WERI-Rb-1 (cell line): ENCODE measurements at regions not wholly inside any gene's neighbourhood (a gene's known extent, or its start where the extent isn't known, plus 50 kb on each side); places are given as distances from the start of the nearest gene placed in this dataset.
"Not testable (repeated sequence)": the region's sequence is repeated elsewhere in the genome, so short reads cannot be mapped to it uniquely, and the experiment has no call there.

ENCODE experiments used
- DNase-seq: peaks from one replicate; pipeline ENCODE4 v3.0.0-alpha.2; 2020
- H3K27ac ChIP-seq: fragments of 250-450 bp; sonication (Bioruptor Pico); 2 replicates; pipeline ENCODE4 v1.5.1; 2020; ENCODE audit warnings: mild to moderate bottlenecking, moderate library complexity
- H3K27me3 ChIP-seq: fragments of 250-450 bp; sonication (Bioruptor Pico); 2 replicates; pipeline ENCODE4 v1.5.1; 2021; ENCODE audit warnings: mild to moderate bottlenecking, low read depth, moderate library complexity; ENCODE audit not compliant: insufficient read depth, severe bottlenecking
- H3K36me3 ChIP-seq: fragments of 250-450 bp; sonication (Bioruptor Pico); 2 replicates; pipeline ENCODE4 v1.5.1; 2020; ENCODE audit warnings: mild to moderate bottlenecking, moderate library complexity
- H3K4me3 ChIP-seq: 2 replicates; pipeline ENCODE4 v1.5.1; 2011; ENCODE audit warnings: low read depth, mild to moderate bottlenecking, control low read depth, low read length
- H3K9me3 ChIP-seq: fragments of 250-450 bp; sonication (Bioruptor Pico); 2 replicates; pipeline ENCODE4 v1.5.1; 2021; ENCODE audit warnings: mild to moderate bottlenecking, moderate library complexity; ENCODE audit not compliant: severe bottlenecking

DNA sequence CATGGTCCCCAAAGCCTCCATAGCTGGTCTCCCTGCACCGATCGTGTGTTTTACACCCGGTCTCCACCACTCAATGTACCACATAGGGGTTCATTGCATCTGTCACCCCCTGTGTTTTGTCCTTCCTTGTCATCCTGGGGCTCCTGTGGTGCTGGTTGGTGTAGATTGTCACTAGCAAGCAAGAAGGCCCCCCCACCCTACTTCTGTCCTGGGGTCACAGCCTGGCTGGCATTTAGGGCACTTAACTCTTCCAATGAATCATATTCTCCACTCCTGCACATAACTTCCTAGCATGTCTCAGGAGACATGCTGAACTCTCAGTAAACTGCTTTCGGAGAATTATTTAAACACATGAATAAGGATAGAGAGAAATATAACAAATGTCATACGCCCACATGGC is 161.4 kb downstream of the BCL2L11 start:
- not testable (repeated sequence) for H3K36me3 ChIP-seq, H3K27me3 ChIP-seq, H3K9me3 ChIP-seq, H3K4me3 ChIP-seq, H3K27ac ChIP-seq, DNase-seq

DNA sequence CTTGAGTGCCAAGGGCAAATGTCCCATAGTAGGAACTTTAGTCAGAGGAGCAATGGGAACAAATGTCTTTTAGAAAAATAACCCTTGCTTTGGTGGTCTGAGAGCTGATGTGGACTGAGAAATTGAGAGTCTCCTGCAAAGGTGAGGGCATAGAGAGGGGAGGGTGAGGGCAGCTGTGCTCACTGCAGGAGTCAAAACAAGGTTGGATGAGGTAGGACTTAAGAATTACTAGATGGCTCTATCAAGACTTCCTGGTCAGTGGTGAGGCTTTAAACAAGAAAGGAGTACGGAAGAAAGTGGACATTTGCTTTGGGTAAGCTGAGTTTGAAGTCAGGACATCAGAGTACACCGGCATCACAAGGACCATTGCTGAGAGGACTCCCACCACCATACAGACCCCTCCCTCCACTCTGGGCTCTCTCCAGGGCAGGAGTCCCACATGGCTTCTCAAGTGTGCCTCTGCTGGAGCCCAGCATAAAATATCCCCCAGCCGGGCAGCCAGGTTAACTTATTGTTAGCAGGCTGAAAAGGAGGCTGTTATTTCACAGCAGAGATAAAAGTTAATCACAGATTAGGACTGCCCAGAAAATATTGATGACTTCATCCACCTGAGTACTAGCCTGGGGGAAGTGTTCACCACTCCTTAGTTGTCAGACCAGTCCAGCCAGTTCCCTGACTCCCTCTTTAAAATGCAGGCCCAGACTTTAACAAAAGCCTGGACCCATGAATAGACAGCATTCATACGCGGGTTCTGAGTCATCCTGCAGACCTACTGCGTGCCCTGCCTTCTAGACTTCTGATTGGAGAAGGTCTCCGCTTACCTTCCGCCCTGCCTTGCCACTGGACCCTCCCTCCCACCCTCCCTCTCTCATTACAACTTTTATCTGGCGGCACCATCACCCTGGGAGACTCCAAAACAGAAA is 167.2 kb downstream of the BCL2L11 start:
- not testable (repeated sequence) for DNase-seq, H3K9me3 ChIP-seq, H3K27me3 ChIP-seq, H3K4me3 ChIP-seq, H3K36me3 ChIP-seq, H3K27ac ChIP-seq

DNA sequence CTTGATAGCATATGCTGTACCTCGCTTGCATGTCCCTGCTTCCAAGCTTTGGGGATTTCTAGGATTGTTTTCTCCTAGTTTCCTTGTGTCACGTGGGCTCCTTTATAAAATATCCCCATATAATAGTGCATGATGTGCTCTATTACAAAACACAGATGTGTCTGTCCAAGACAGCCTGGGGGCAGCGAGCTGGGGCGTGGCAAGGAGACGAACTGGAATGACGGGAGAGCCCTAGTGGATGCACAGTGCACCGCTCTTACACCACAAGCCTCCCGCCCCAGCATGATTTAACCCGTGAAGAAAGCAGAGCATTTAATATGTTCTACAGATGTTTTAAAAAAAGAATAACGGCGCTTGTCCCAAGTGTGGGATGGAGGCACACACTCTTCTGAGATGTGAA is 169.7 kb downstream of the BCL2L11 start:
- not testable (repeated sequence) for H3K27me3 ChIP-seq, DNase-seq, H3K9me3 ChIP-seq, H3K36me3 ChIP-seq, H3K4me3 ChIP-seq, H3K27ac ChIP-seq

DNA sequence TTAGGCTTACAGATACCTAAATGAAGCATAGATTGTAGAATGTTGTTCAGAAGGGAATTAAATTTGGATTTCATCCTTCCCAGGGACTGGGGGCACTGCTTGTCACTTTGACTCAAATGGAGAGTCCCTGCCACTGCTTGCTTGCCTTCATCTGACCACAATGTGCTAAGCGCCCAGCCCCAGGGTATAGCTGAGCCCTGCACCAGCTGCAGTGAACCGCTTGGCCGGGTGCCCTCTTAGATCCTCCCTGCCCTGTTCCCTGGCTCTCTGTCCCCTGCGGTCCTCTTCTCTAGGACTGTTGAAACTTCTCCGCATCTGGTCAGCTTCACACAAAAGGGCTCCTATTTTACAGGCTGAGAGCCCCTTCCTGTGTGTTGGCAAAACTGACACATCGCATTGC is 170.9 kb downstream of the BCL2L11 start:
- not testable (repeated sequence) for H3K4me3 ChIP-seq, H3K9me3 ChIP-seq, H3K36me3 ChIP-seq, H3K27ac ChIP-seq, DNase-seq, H3K27me3 ChIP-seq

DNA sequence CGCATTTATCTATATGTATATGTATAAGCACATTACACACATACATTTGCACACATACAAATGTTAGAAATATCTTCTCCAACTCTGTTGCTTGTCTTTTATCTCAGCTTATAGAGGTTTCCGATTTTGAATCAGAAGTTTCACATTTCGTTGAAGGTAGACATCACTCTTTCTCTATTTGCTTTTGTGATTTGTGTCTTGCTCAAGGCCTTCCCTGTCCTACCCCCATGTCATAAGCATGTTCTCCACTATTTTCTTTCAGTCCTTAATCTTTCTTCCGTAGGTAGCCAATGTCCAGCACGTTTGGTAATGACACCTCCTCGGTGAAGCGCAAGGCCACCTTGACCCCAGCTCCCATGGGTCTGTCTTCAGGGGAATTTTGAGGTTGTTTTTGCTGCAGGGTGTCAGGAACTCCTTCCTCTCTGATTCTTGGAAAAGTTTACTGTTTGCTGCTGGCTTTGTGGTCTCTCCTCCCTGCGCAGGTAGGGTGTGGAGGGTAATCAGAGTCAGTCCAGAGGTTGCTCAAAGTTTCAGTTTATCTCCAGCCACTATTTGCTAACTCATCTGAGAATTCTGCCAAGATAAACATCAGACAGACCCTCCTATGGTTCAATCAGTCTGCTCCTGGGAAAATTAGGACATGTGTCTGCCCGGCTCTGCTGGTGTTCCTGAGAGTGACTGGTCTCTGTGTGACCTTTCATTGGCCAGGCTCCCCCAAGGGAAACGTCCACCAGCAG is 171.7 kb downstream of the BCL2L11 start:
- H3K27me3 ChIP-seq, H3K36me3 ChIP-seq, H3K4me3 ChIP-seq, DNase-seq, H3K9me3 ChIP-seq, H3K27ac ChIP-seq: not testable (repeated sequence)

DNA sequence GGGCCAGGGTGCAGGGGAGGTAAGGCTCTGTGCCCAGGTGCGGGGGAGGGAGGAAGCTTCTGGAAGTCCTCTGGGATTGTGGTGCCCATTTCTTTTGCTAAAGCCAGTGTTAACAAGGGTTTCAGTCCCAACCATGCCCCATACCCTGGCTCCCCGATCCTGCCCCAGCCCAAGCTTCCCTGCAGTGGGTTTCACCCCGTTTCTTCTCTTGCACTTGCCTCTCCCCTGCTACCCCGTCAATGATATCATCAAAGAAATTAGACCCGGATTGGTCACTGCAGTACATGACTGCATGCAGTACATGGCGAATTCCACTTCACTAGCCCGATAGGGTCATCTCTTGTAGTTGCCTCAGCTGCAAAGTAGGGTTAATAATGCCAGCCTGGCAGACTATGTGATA is 174.0 kb downstream of the BCL2L11 start:
- H3K36me3 ChIP-seq, H3K27ac ChIP-seq, DNase-seq, H3K27me3 ChIP-seq, H3K9me3 ChIP-seq, H3K4me3 ChIP-seq: not testable (repeated sequence)

DNA sequence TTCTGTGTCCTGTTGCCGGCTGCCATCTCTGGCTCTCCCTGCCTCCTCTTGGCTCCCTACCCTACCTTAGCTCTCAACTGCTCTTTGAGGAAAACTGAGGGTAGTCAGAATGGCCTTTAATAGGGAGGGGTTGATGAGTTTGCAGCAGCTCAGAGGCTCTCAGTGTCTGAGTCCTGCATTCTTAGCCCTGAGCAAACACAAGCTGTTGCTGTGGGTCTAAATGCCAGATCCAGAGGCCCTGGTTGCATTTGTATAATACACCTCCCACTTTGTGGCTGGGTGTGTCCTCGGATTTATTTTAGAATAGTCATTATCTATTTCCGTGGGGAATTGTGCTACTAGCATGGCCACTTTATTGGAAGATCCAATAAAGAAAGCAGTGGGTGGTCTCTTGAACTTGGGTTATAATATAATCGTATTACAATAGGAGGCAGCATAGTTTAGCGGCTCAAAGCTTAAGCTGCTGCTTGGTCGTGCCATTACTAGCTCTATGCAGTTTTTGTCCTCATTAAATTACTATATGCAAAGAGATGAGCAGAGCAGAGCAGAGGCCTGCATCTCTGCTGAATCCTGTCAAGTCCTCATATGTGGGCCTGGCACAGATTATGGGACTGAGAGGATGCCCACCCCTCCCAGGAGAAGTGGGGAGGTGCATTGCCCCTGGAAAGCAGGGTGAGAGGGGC is 175.5 kb downstream of the BCL2L11 start:
- H3K27me3 ChIP-seq, DNase-seq, H3K27ac ChIP-seq, H3K4me3 ChIP-seq, H3K36me3 ChIP-seq, H3K9me3 ChIP-seq: not testable (repeated sequence)

DNA sequence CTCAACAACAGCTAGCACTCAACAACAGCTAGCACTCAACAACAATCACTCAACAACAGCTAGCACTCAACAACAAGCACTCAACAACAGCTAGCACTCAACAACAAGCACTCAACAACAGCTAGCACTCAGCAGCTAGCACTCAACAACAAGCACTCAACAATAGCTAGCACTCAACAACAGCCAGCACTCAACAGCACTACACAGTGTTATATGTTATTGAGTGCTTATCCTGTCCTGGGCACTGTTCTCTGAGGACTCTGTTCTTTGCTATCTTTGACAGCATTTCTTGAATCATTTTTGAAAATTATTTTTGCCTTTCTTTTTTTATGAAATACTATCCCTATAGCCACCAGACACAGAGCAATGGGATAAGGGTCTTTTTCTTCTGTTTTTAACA is 176.4 kb downstream of the BCL2L11 start:
- H3K9me3 ChIP-seq, H3K27ac ChIP-seq: not testable (repeated sequence)

DNA sequence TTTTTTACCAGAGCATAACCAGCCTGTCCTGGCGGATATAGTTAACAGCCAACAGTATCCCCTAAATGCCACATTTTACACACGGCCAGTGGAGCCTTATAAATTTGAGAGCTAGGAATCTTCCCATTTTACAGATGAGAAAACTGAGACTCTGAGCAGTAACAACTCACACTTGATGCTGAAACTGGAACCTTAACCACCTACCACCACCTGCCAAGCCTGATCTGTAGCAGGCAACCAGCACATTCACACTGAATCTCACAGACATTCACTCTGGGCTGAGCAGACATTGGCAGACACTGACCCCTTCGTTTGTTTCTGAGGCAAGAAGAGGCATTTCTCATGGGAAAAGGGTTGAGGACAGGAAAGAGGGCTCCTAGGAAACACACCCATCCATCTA is 178.2 kb downstream of the BCL2L11 start:
- H3K36me3 ChIP-seq, H3K27me3 ChIP-seq, H3K4me3 ChIP-seq, H3K9me3 ChIP-seq, DNase-seq, H3K27ac ChIP-seq: not testable (repeated sequence)

More for the DNA sequence above, 176.4 kb downstream of the BCL2L11 start:
- H3K4me3 ChIP-seq, DNase-seq, H3K27me3 ChIP-seq, H3K36me3 ChIP-seq: not testable (repeated sequence)

DNA sequence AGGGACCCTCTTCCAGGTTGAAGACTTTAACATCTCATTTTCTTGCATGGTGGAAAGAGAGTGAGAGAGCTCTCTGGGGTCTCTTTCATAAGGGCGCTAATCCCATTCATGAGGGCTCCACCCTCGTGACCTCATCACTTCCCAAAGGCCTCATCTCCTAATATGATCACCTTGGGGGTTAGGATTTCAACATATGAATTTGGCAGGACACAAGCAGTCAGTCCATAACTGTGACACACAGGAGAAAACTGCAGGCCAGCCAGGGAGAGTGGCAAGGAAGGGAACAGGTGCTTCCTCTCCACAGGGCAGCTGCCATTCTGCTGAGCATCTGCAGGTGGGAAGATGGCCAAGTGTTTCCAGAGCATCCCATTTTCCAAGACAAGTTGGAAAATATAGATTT is 178.9 kb downstream of the BCL2L11 start:
- not testable (repeated sequence) for H3K9me3 ChIP-seq, H3K36me3 ChIP-seq, H3K27me3 ChIP-seq, H3K27ac ChIP-seq, DNase-seq, H3K4me3 ChIP-seq

DNA sequence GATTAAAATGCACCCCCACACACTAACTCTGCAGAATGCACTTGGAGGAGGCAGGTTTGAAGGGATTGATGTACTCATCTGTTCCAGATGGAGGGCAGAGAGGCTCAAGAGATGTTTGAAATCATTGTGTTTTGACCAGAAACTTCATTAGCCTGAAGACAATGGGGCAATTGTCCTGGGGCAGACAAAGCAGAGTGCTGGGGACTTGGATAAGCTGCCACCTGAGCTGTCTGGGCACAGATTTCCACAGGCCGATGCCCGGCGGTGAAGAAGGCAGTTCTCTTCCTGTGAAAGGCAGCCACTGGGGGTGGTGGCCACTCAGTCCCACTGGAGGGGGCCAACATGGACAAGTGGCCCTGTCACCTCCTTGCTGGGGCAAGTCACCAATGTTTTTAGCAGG is 181.0 kb downstream of the BCL2L11 start:
- DNase-seq, H3K27me3 ChIP-seq, H3K4me3 ChIP-seq, H3K27ac ChIP-seq, H3K9me3 ChIP-seq, H3K36me3 ChIP-seq: not testable (repeated sequence)

DNA sequence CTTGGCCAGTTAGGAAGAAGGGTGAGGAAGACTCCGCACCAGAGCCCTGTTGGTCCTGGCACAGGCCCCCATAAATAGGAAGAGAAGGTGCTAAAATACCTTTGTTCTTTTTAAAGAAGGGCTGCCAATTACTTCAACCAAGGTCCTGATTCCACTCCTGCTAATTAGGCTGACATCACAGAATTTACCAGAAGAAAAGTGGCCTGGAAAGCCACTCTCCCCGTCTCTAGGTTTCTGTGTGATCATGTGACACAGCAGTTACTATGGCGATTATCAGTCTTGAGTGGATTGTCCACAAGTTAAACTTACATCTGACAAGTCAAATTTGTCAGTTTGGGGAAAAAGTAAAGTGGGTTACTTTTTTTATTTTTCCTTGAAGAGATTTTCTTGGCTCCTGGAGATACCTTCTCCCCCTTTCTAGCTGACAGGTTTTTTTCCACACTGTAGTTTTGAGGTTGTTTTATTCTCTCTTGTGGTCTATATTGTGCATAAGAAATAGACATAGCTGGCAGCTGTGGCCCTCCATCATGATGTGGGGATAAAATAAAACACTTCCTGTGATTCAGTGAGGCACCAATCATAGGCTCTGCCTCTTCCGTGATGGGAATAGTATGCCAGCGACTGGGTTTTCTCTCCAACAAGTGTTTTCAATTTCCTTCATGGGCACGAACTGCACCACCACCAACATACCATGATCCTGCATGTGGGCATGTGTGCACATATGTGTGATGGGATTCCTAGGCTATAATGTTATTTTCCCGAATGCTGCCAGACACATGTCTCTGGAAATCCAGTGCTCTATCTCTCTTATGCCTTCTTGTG is 181.9 kb downstream of the BCL2L11 start:
- not testable (repeated sequence) for H3K9me3 ChIP-seq, DNase-seq, H3K4me3 ChIP-seq, H3K27ac ChIP-seq, H3K36me3 ChIP-seq, H3K27me3 ChIP-seq

DNA sequence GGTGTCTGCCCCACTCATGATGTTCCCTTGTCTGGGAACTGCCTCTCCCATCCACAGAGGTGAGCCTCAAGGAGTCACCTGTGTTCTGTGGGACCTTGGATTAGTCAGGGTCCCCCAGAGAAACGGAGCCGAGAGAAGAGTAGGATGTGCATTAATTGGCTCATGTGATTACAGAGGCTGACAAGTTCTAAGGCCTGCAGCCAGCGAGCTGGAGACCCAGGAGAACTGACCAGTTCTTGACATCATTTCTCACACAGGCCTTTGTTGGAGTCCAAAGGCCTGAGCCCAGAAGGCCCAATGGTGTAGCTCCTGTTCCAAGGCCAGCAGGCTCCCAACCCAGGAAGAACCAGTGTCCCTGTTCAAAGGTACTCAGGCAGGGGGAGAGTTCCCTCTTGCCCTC is 186.6 kb downstream of the BCL2L11 start:
- H3K36me3 ChIP-seq, H3K27me3 ChIP-seq, H3K9me3 ChIP-seq, H3K27ac ChIP-seq, DNase-seq, H3K4me3 ChIP-seq: not testable (repeated sequence)
